ENCODE measurements at regions not wholly inside any gene's neighbourhood (a gene's known extent, or its start where the extent isn't known, plus 50 kb on each side); places are given as distances from the start of the nearest gene placed in this dataset.

- no peak for DNase-seq
- no peak for ATAC-seq
Measured at GRCh38 chr13:85537601-85538000, 261.6 kb downstream of the SLITRK6 start.

- no peak for ATAC-seq
- no peak for DNase-seq
Measured at GRCh38 chr13:85536706-85537105, 262.5 kb downstream of the SLITRK6 start.

GRCh38 chr13:85535316-85536084 is 263.7 kb downstream of the SLITRK6 start:
- no peak for DNase-seq
- ATAC-seq: no peak

GRCh38 chr13:85533911-85534310 is 265.3 kb downstream of the SLITRK6 start:
- ATAC-seq (no peak), DNase-seq (no peak)

GRCh38 chr13:85529218-85529594 is 270.0 kb downstream of the SLITRK6 start:
- DNase-seq: no peak
- ATAC-seq: no peak

GRCh38 chr13:85528491-85529217 is 270.6 kb downstream of the SLITRK6 start:
- DNase-seq (no peak), ATAC-seq (no peak)

GRCh38 chr13:85527316-85527715 is 271.9 kb downstream of the SLITRK6 start:
- ATAC-seq (no peak), DNase-seq (no peak)

GRCh38 chr13:85525411-85525810 is 273.8 kb downstream of the SLITRK6 start:
- no peak for ATAC-seq
- no peak for DNase-seq

GRCh38 chr13:85521657-85522056 is 277.6 kb downstream of the SLITRK6 start:
- ATAC-seq: no peak
- no peak for DNase-seq

GRCh38 chr13:85520445-85520844 is 278.8 kb downstream of the SLITRK6 start:
- DNase-seq (no peak), ATAC-seq (no peak)

- DNase-seq (no peak), ATAC-seq (no peak)
Measured at GRCh38 chr13:85519363-85519762, 279.9 kb downstream of the SLITRK6 start.

- no peak for ATAC-seq
- DNase-seq: no peak
Measured at GRCh38 chr13:85512421-85512820, 286.8 kb downstream of the SLITRK6 start.

GRCh38 chr13:85509512-85509911 is 289.7 kb downstream of the SLITRK6 start:
- DNase-seq (no peak), ATAC-seq (no peak)

- DNase-seq: no peak
- ATAC-seq: peak; percentile 23
Measured at GRCh38 chr13:85508683-85509329, 290.4 kb downstream of the SLITRK6 start.

- ATAC-seq (no peak), DNase-seq (no peak)
Measured at GRCh38 chr13:85503797-85504196, 295.4 kb downstream of the SLITRK6 start.

GRCh38 chr13:85501616-85502015 is 297.6 kb downstream of the SLITRK6 start:
- ATAC-seq (no peak), DNase-seq (no peak)

- ATAC-seq: no peak
Measured at GRCh38 chr13:85500696-85501256, 298.4 kb downstream of the SLITRK6 start.

GRCh38 chr13:85498774-85499173 is 300.4 kb downstream of the SLITRK6 start:
- ATAC-seq (no peak), DNase-seq (no peak)

More at GRCh38 chr13:85500696-85501256, 298.4 kb downstream of the SLITRK6 start:
- DNase-seq: no peak

- ATAC-seq (no peak), DNase-seq (no peak)
Measured at GRCh38 chr13:85497652-85498051, 301.6 kb downstream of the SLITRK6 start.

GRCh38 chr13:85492283-85492682 is 306.9 kb downstream of the SLITRK6 start:
- no peak for DNase-seq
- no peak for ATAC-seq

GRCh38 chr13:85486663-85487062 is 312.6 kb downstream of the SLITRK6 start:
- DNase-seq (no peak), ATAC-seq (no peak)

- ATAC-seq: no peak
- DNase-seq: no peak
Measured at GRCh38 chr13:85473144-85473543, 326.1 kb downstream of the SLITRK6 start.

- ATAC-seq (no peak), DNase-seq (no peak)
Measured at GRCh38 chr13:85469320-85469719, 329.9 kb downstream of the SLITRK6 start.

Data from stimulated activated naive CD8-positive, alpha-beta T cell treated with anti-CD3 and anti-CD28 coated beads, Interleukin-15, Interleukin-2, amounts not matched to agents 100 U/mL and 50 U/mL, for 24 hours (primary cell).